ENCODE measurements at regions not wholly inside any gene's neighbourhood (a gene's known extent, or its start where the extent isn't known, plus 50 kb on each side); places are given as distances from the start of the nearest gene placed in this dataset.

- TF ChIP-seq REST (IDR thresholded peaks at IDR 0.05; ENCODE audit: low read depth, low read length), result no peak
Observed at GRCh38 chrX:80170581-80170980, 156.0 kb downstream of the TBX22 start (continued).

- no peak for DNase-seq
- POLR2A ChIA-PET, result no interaction called here
- TF ChIP-seq CTCF (IDR thresholded peaks at IDR 0.05) (no peak), GATA2 (CRISPR knock-in tag; IDR thresholded peaks at IDR 0.05) (no peak), EZH2phosphoT487 (IDR thresholded peaks at IDR 0.05; ENCODE audit: borderline replicate concordance, low read depth) (no peak)
- Histone ChIP-seq H3K4me1 (ENCODE audit: control insufficient read depth in 1 of 2, insufficient read depth in 2 of 2, low read depth in 1 of 2, low read length in 1 of 2) (no peaks in the 10 kb centered on the region), H4K20me1 (ENCODE audit: insufficient read depth) (no peaks in the 10 kb centered on the region), H3K27ac (ENCODE audit: low read depth in 2 of 2, low read length in 1 of 2) (no peak overlapping the region), H3K9me3 (no peaks in the 10 kb centered on the region), H3K27me3 (ENCODE audit: insufficient read depth) (no peaks in the 10 kb centered on the region), H3K9ac (no peak overlapping the region), H3K79me2 (ENCODE audit: insufficient read depth) (no peaks in the 10 kb centered on the region), H3K36me3 (replicated peaks in 1 of 2; ENCODE audit: control insufficient read depth in 1 of 2, insufficient read depth in 2 of 2, low read length in 1 of 2) (no peaks in the 10 kb centered on the region), H3K4me3 (ENCODE audit: low read depth in 2 of 2, low read length in 1 of 2) (no peak overlapping the region), H3K4me2 (no peak overlapping the region), H2AFZ (ENCODE audit: low read depth) (no peak overlapping the region), H3F3A (replicated peaks; ENCODE audit: insufficient read depth) (no peaks in the 10 kb centered on the region), H3K9me2 (no peaks in the 10 kb centered on the region)
- CTCF ChIA-PET, result no interaction called here
- 14% methylated on average over 9 of the region's 9 CpGs for WGBS (ENCODE audit: low lambda C conversion rate)
Observed at GRCh38 chrX:80173261-80173660, 158.7 kb downstream of the TBX22 start.

- ChIA-PET POLR2A (no interaction called here), CTCF (no interaction called here)
- DNase-seq, result no peak
- Histone ChIP-seq H3K9me3 (no peaks in the 10 kb centered on the region), H3K4me3 (ENCODE audit: low read depth in 2 of 2, low read length in 1 of 2) (no peak overlapping the region), H3K36me3 (replicated peaks in 1 of 2; ENCODE audit: control insufficient read depth in 1 of 2, insufficient read depth in 2 of 2, low read length in 1 of 2) (no peaks in the 10 kb centered on the region), H2AFZ (ENCODE audit: low read depth) (no peak overlapping the region), H3K9me2 (no peaks in the 10 kb centered on the region), H3K27ac (ENCODE audit: low read depth in 2 of 2, low read length in 1 of 2) (no peak overlapping the region), H3K4me1 (ENCODE audit: control insufficient read depth in 1 of 2, insufficient read depth in 2 of 2, low read depth in 1 of 2, low read length in 1 of 2) (no peaks in the 10 kb centered on the region), H3K79me2 (ENCODE audit: insufficient read depth) (no peaks in the 10 kb centered on the region), H4K20me1 (ENCODE audit: insufficient read depth) (no peaks in the 10 kb centered on the region), H3K27me3 (ENCODE audit: insufficient read depth) (no peaks in the 10 kb centered on the region), H3K9ac (no peak overlapping the region), H3K4me2 (no peak overlapping the region), H3F3A (replicated peaks; ENCODE audit: insufficient read depth) (no peaks in the 10 kb centered on the region)
- WGBS (ENCODE audit: low lambda C conversion rate), result 7% methylated on average over 3 of the region's 3 CpGs
- no peak for TF ChIP-seq SIN3A (IDR thresholded peaks at IDR 0.05; ENCODE audit: borderline replicate concordance, low read depth, low read length)
- TF ChIP-seq RAD21 (IDR thresholded peaks at IDR 0.05; ENCODE audit: low read length), result no peak
- TF ChIP-seq FOSL2 (IDR thresholded peaks at IDR 0.05; ENCODE audit: borderline replicate concordance, low read depth), result no peak
- TF ChIP-seq CHD2 (IDR thresholded peaks at IDR 0.05; ENCODE audit: low read length, partially characterized antibody), result no peak
Observed at GRCh38 chrX:80174925-80175574, 160.5 kb downstream of the TBX22 start.

Data from SK-N-SH (cell line).